ENCODE measurements at regions not wholly inside any gene's neighbourhood (a gene's known extent, or its start where the extent isn't known, plus 50 kb on each side); places are given as distances from the start of the nearest gene placed in this dataset.

- no peaks in the 10 kb centered on the region for H3K4me1 Mint-ChIP-seq
- H3K9me3 Mint-ChIP-seq: peaks cover 6% of the 10 kb centered on the region
- TF ChIP-seq CTCF (IDR thresholded peaks at IDR 0.05): no peak
- H3K27ac Mint-ChIP-seq: no peak overlapping the region
- H3K4me3 Mint-ChIP-seq: no peak overlapping the region
- ATAC-seq (ENCODE audit: low read depth): no peak
- ChIA-PET CTCF (no interaction called here), POLR2A (interaction anchor here (1.5 kb wide), 1 partner anchor 8 kb away, joined by 12 read pairs; no protein-coding TSS in a partner anchor)
- DNase-seq: no peak
- no peaks in the 10 kb centered on the region for H3K27me3 Mint-ChIP-seq
- H3K36me3 Mint-ChIP-seq (ENCODE audit: low read depth): no peaks in the 10 kb centered on the region
- intact Hi-C loops (cut with micrococcal nuclease): no loop called here
These were observed 109.2 kb downstream of the BASP1 start for GRCh38 chr5:17326600-17327037.

- no peak for TF ChIP-seq CTCF (IDR thresholded peaks at IDR 0.05)
- ChIA-PET POLR2A (interaction anchor here (1.5 kb wide), 1 partner anchor 9 kb away, joined by 12 read pairs; no protein-coding TSS in a partner anchor), CTCF (no interaction called here)
These were observed 109.7 kb downstream of the BASP1 start for GRCh38 chr5:17327048-17327625.

GRCh38 chr5:17329571-17329970 lies 112.1 kb downstream of the BASP1 start:
- Mint-ChIP-seq H3K4me3 (no peak overlapping the region), H3K4me1 (no peaks in the 10 kb centered on the region), H3K27me3 (no peaks in the 10 kb centered on the region), H3K9me3 (peaks cover 15% of the 10 kb centered on the region), H3K27ac (no peak overlapping the region), H3K36me3 (ENCODE audit: low read depth) (no peaks in the 10 kb centered on the region)
- intact Hi-C loops (cut with micrococcal nuclease): loop anchor here (2.0 kb wide), 1 partner anchor 13 kb away; no protein-coding TSS in a partner anchor
- ATAC-seq (ENCODE audit: low read depth) (no peak), DNase-seq (no peak)
- CTCF ChIA-PET: no interaction called here
- TF ChIP-seq CTCF (IDR thresholded peaks at IDR 0.05): no peak
- POLR2A ChIA-PET: no interaction called here

More at GRCh38 chr5:17327048-17327625, 109.7 kb downstream of the BASP1 start:
- H3K27ac Mint-ChIP-seq: no peak overlapping the region
- intact Hi-C loops (cut with micrococcal nuclease): no loop called here
- H3K36me3 Mint-ChIP-seq (ENCODE audit: low read depth): no peaks in the 10 kb centered on the region
- H3K9me3 Mint-ChIP-seq: peaks cover 7% of the 10 kb centered on the region
- DNase-seq (no peak), ATAC-seq (ENCODE audit: low read depth) (no peak)
- H3K27me3 Mint-ChIP-seq: no peaks in the 10 kb centered on the region
- H3K4me1 Mint-ChIP-seq: no peaks in the 10 kb centered on the region
- no peak overlapping the region for H3K4me3 Mint-ChIP-seq

- ATAC-seq (ENCODE audit: low read depth): no peak
- H3K4me3 Mint-ChIP-seq: no peak overlapping the region
- intact Hi-C loops (cut with micrococcal nuclease): no loop called here
- ChIA-PET CTCF (no interaction called here), POLR2A (interaction anchor here (0.9 kb wide), 1 partner anchor 48 kb away, joined by 14 read pairs; no protein-coding TSS in a partner anchor)
- no peak overlapping the region for H3K27ac Mint-ChIP-seq
- no peaks in the 10 kb centered on the region for H3K27me3 Mint-ChIP-seq
- DNase-seq: no peak
- no peaks in the 10 kb centered on the region for H3K4me1 Mint-ChIP-seq
- no peak for TF ChIP-seq CTCF (IDR thresholded peaks at IDR 0.05)
- peaks cover 20% of the 10 kb centered on the region for H3K9me3 Mint-ChIP-seq
- H3K36me3 Mint-ChIP-seq (ENCODE audit: low read depth): no peaks in the 10 kb centered on the region
These were observed 113.0 kb downstream of the BASP1 start for GRCh38 chr5:17330386-17330785.

GRCh38 chr5:17331651-17332050 lies 114.2 kb downstream of the BASP1 start:
- H3K4me3 Mint-ChIP-seq: no peak overlapping the region
- H3K36me3 Mint-ChIP-seq (ENCODE audit: low read depth): no peaks in the 10 kb centered on the region
- peaks cover 24% of the 10 kb centered on the region for H3K9me3 Mint-ChIP-seq
- H3K27me3 Mint-ChIP-seq: no peaks in the 10 kb centered on the region
- POLR2A ChIA-PET: no interaction called here
- intact Hi-C loops (cut with micrococcal nuclease): no loop called here
- no peak overlapping the region for H3K27ac Mint-ChIP-seq
- TF ChIP-seq CTCF (IDR thresholded peaks at IDR 0.05): no peak
- DNase-seq (no peak), ATAC-seq (ENCODE audit: low read depth) (no peak)
- CTCF ChIA-PET: no interaction called here
- no peaks in the 10 kb centered on the region for H3K4me1 Mint-ChIP-seq

All from activated B cell treated with CpG ODN at 0.5 μM for 24 hours (primary cell).